IMR-90 (cell line): ENCODE measurements at regions not wholly inside any gene's neighbourhood (a gene's known extent, or its start where the extent isn't known, plus 50 kb on each side); places are given as distances from the start of the nearest gene placed in this dataset.

ENCODE experiments used
- ATAC-seq: fragments of 200-7000 bp; cut with Tn5 transposase; 2 replicates; pipeline ENCODE4 v1.9.1; 2020; ENCODE audit warnings: low read depth, mild to moderate bottlenecking, moderate library complexity
- BruUV-seq: library from RNA; stranded (reverse); fragments of 400-500 nt; replicated peaks from 2 replicates; lab custom pipeline; 2021; lab: Mats Ljungman, UMichigan
- CTCF ChIA-PET: fragments of 300-600 bp; formaldehyde crosslinking; extraction: SDS; loops from one replicate; lab custom pipeline; 2021; ENCODE audit warnings: antibody characterized with exemption; lab: Yijun Ruan, JAX
- POLR2A ChIA-PET: fragments of 300-600 bp; sonication (Branson Sonifier 250); formaldehyde crosslinking; loops from one replicate; lab custom pipeline; 2022; ENCODE audit warnings: antibody characterized with exemption; ENCODE audit not compliant: unreplicated experiment; lab: Charles Lee
- DNase-seq: peaks from one replicate; pipeline ENCODE4 v3.0.0; 2013
- H2AFZ ChIP-seq: replicated peaks from 2 replicates; pipeline ENCODE3; 2013; ENCODE audit warnings: low read length, mild to moderate bottlenecking; ENCODE audit not compliant: poor library complexity
- H2AK5ac ChIP-seq: 2 replicates; pipeline ENCODE4 v1.6.1; 2013; ENCODE audit warnings: low read depth, low read length, inconsistent platforms
- H2AK9ac ChIP-seq: replicated peaks from 2 replicates; pipeline ENCODE3; 2013; ENCODE audit warnings: mild to moderate bottlenecking, low read depth, low read length, moderate library complexity; ENCODE audit not compliant: poor library complexity
- H2BK120ac ChIP-seq: 2 replicates; pipeline ENCODE4 v1.6.1; 2013; ENCODE audit warnings: low read depth, low read length, inconsistent platforms
- H2BK15ac ChIP-seq: 3 replicates; pipeline ENCODE4 v1.6.1; 2013; ENCODE audit warnings: low read depth, low read length, inconsistent platforms
- H2BK20ac ChIP-seq: 2 replicates; pipeline ENCODE4 v1.6.1; 2013; ENCODE audit warnings: low read depth, mild to moderate bottlenecking, inconsistent platforms, low read length, moderate library complexity
- H2BK5ac ChIP-seq: 2 replicates; pipeline ENCODE4 v1.6.1; 2013; ENCODE audit warnings: mild to moderate bottlenecking, low read depth, low read length, inconsistent platforms; ENCODE audit not compliant: poor library complexity, severe bottlenecking
- H3K14ac ChIP-seq: replicated peaks from 2 replicates; pipeline ENCODE4 v1.6.1; 2013; ENCODE audit warnings: low read depth, low read length, inconsistent platforms
- H3K18ac ChIP-seq: 2 replicates; pipeline ENCODE4 v1.6.1; 2013; ENCODE audit warnings: low read depth, low read length, control low read depth
- H3K23ac ChIP-seq: 2 replicates; pipeline ENCODE4 v1.6.1; 2013; ENCODE audit warnings: low read depth, low read length, inconsistent platforms
- H3K27ac ChIP-seq: 2 replicates; pipeline ENCODE4 v1.5.1; 2013; ENCODE audit warnings: mild to moderate bottlenecking, control low read depth, low read length; ENCODE audit not compliant: insufficient read depth
- H3K27me3 ChIP-seq: 2 replicates; pipeline ENCODE4 v1.6.1; 2013; ENCODE audit warnings: low read length; ENCODE audit not compliant: control insufficient read depth, insufficient read depth
- H3K36me3 ChIP-seq: 2 replicates; pipeline ENCODE4 v1.6.1; 2013; ENCODE audit warnings: low read length, mixed read lengths; ENCODE audit not compliant: control insufficient read depth, insufficient read depth
- H3K4ac ChIP-seq: 2 replicates; pipeline ENCODE4 v1.6.1; 2013; ENCODE audit warnings: low read depth, low read length, inconsistent platforms
- H3K4me1 ChIP-seq: 2 replicates; pipeline ENCODE4 v1.6.1; 2013; ENCODE audit warnings: low read length, mixed read lengths; ENCODE audit not compliant: control insufficient read depth, insufficient read depth
- H3K4me2 ChIP-seq: 2 replicates; pipeline ENCODE4 v1.6.1; 2013; ENCODE audit warnings: low read depth, mild to moderate bottlenecking, control low read depth, low read length, moderate library complexity
- H3K4me3 ChIP-seq: 2 replicates; pipeline ENCODE4 v1.5.1; 2013; ENCODE audit warnings: low read depth, mild to moderate bottlenecking, control low read depth, low read length, moderate library complexity; ENCODE audit not compliant: insufficient read depth
- H3K56ac ChIP-seq: 2 replicates; pipeline ENCODE4 v1.6.1; 2013; ENCODE audit warnings: low read length, inconsistent platforms; ENCODE audit not compliant: insufficient read depth; ENCODE audit errors: extremely low read depth
- H3K79me1 ChIP-seq, 2 experiments: 2 replicates each; pipeline ENCODE4 v1.6.1; 2013; ENCODE audit warnings: low read length in 2 of 2, inconsistent platforms in 1 of 2, low read depth in 1 of 2
- H3K9ac ChIP-seq: 2 replicates; pipeline ENCODE4 v1.6.1; 2013; ENCODE audit warnings: low read depth, low read length, control low read depth
- H3K9me1 ChIP-seq: 2 replicates; pipeline ENCODE4 v1.6.1; 2013; ENCODE audit warnings: low read length, inconsistent platforms; ENCODE audit not compliant: insufficient read depth
- H3K9me3 ChIP-seq: 2 replicates; pipeline ENCODE4 v1.6.1; 2013; ENCODE audit warnings: low read length; ENCODE audit not compliant: control insufficient read depth, insufficient read depth
- H4K20me1 ChIP-seq: 2 replicates; pipeline ENCODE4 v1.6.1; 2013; ENCODE audit warnings: low read length, inconsistent platforms; ENCODE audit not compliant: insufficient read depth
- H4K5ac ChIP-seq: 2 replicates; pipeline ENCODE4 v1.6.1; 2013; ENCODE audit warnings: mild to moderate bottlenecking, low read depth, low read length, control low read depth
- H4K8ac ChIP-seq, 2 experiments: 2 replicates each; pipeline ENCODE4 v1.6.1; 2013; ENCODE audit warnings: low read depth in 2 of 2, low read length in 2 of 2, control low read depth in 1 of 2, inconsistent platforms in 1 of 2
- H4K91ac ChIP-seq: 2 replicates; pipeline ENCODE4 v1.6.1; 2013; ENCODE audit warnings: low read depth, low read length, inconsistent platforms; ENCODE audit not compliant: insufficient read depth
- BHLHE40 ChIP-seq: fragments of 150-350 bp; IDR thresholded peaks from 2 replicates; pipeline ENCODE4 v1.6.1; 2016; ENCODE audit warnings: mild to moderate bottlenecking, low read depth, low read length
- CEBPB ChIP-seq: IDR thresholded peaks from 2 replicates; pipeline ENCODE4 v1.6.1; 2012; ENCODE audit warnings: low read depth, low read length, improper control_type of control experiment
- CHD1 ChIP-seq: IDR thresholded peaks from 2 replicates; pipeline ENCODE4 v1.6.1; 2012; ENCODE audit warnings: low read depth, low read length, improper control_type of control experiment
- CTCF ChIP-seq: conservative IDR thresholded peaks from 2 replicates; pipeline ENCODE4 v1.5.1; 2012; ENCODE audit warnings: mild to moderate bottlenecking, low read depth, low read length, improper control_type of control experiment
- ELK1 ChIP-seq: fragments of 150-350 bp; IDR thresholded peaks from 2 replicates; pipeline ENCODE4 v1.6.1; 2016; ENCODE audit warnings: low read depth, mild to moderate bottlenecking, low read length, moderate library complexity, borderline replicate concordance
- FOS ChIP-seq: fragments of 150-350 bp; IDR thresholded peaks from 2 replicates; pipeline ENCODE4 v1.6.1; 2016; ENCODE audit warnings: low read depth, low read length
- MAFK ChIP-seq: IDR thresholded peaks from 2 replicates; pipeline ENCODE4 v1.6.1; 2012; ENCODE audit warnings: low read depth, low read length, improper control_type of control experiment
- MAZ ChIP-seq: IDR thresholded peaks from 2 replicates; pipeline ENCODE4 v1.6.1; 2012; ENCODE audit warnings: low read depth, mild to moderate bottlenecking, low read length, improper control_type of control experiment, moderate library complexity, borderline replicate concordance
- MXI1 ChIP-seq: IDR thresholded peaks from 2 replicates; pipeline ENCODE4 v1.6.1; 2012; ENCODE audit warnings: low read depth, mild to moderate bottlenecking, low read length, moderate library complexity, borderline replicate concordance
- NFE2L2 ChIP-seq: fragments of 150-350 bp; IDR thresholded peaks from 2 replicates; pipeline ENCODE4 v1.6.1; 2016; ENCODE audit warnings: low read depth, mild to moderate bottlenecking, low read length
- POLR2A ChIP-seq: IDR thresholded peaks from 2 replicates; pipeline ENCODE4 v1.6.1; 2012; ENCODE audit warnings: mild to moderate bottlenecking, low read depth, low read length
- RAD21 ChIP-seq: IDR thresholded peaks from 2 replicates; pipeline ENCODE4 v1.6.1; 2012; ENCODE audit warnings: low read length, improper control_type of control experiment
- RCOR1 ChIP-seq: IDR thresholded peaks from 2 replicates; pipeline ENCODE4 v1.6.1; 2012; ENCODE audit warnings: mild to moderate bottlenecking, low read length, improper control_type of control experiment; ENCODE audit not compliant: insufficient replicate concordance
- RFX5 ChIP-seq: IDR thresholded peaks from 2 replicates; pipeline ENCODE4 v1.8.0; 2012; ENCODE audit warnings: low read depth, mild to moderate bottlenecking, low read length, moderate library complexity
- SMC3 ChIP-seq: fragments of 150-350 bp; IDR thresholded peaks from 2 replicates; pipeline ENCODE4 v1.6.1; 2016; ENCODE audit warnings: low read depth, mild to moderate bottlenecking, antibody characterized with exemption, low read length, moderate library complexity
- USF2 ChIP-seq: fragments of 150-350 bp; IDR thresholded peaks from 2 replicates; pipeline ENCODE4 v1.6.1; 2017; ENCODE audit warnings: mild to moderate bottlenecking, antibody characterized with exemption, low read length, low read depth
- WGBS, 2 experiments: methylation state at CpG; one replicate each; pipeline versions ENCODE4 v1.1.5 to v1.1.7; 2013; ENCODE audit warnings: missing lambda C conversion rate in 2 of 2; ENCODE audit not compliant: insufficient read length in 1 of 2; ENCODE audit errors: extremely low coverage in 2 of 2; 5-methylcytosine and 5-hydroxymethylcytosine counted together
- dilution Hi-C: fragments of 300-500 bp; cut with HindIII; formaldehyde crosslinking; loops from one replicate; pipeline ENCODE4 v1.14.3; 2018; ENCODE audit warnings: low sequenced_read_pairs; ENCODE audit not compliant: unreplicated experiment
- in situ Hi-C: fragments of 300-500 bp; cut with MboI; formaldehyde crosslinking; loops from 3 replicates; pipeline ENCODE4 v1.14.3; 2019; ENCODE audit warnings: low sequenced_read_pairs, inconsistent platforms, mixed read lengths
- intact Hi-C: fragments of 100-400 bp; cut with micrococcal nuclease; formaldehyde crosslinking; loops from 2 replicates; pipeline ENCODE4 v1.10.0; 2022

- ChIA-PET CTCF (interaction anchor here (0.6 kb wide), 1 partner anchor 10 kb away, joined by 3 read pairs; no protein-coding TSS in a partner anchor), POLR2A (no interaction called here)
- no peaks in the 10 kb centered on the region for H3K27me3 ChIP-seq
- no CpG with 5 or more reads among the region's 2 CpGs for WGBS, 2 experiments
- H3K27ac ChIP-seq, result no peak overlapping the region
- no peak overlapping the region for H2AK5ac ChIP-seq
- ATAC-seq (no peak), DNase-seq (no peak)
- no peak overlapping the region for H4K91ac ChIP-seq
- no peaks in the 10 kb centered on the region for H3K4me1 ChIP-seq
- H3K9ac ChIP-seq, result no peak overlapping the region
- dilution Hi-C loops, result no loop called here
- no peak overlapping the region for H2AK9ac ChIP-seq
- no peaks in the 10 kb centered on the region for H4K20me1 ChIP-seq
- H3K56ac ChIP-seq, result no peak overlapping the region
- in situ Hi-C loops, result no loop called here
- TF ChIP-seq MAFK (no peak), NFE2L2 (no peak), SMC3 (no peak), ELK1 (no peak), USF2 (no peak), MXI1 (no peak), RAD21 (no peak), CTCF (no peak), RFX5 (no peak), CHD1 (no peak), MAZ (no peak), RCOR1 (no peak), CEBPB (no peak), FOS (no peak), BHLHE40 (no peak), POLR2A (no peak)
- H2BK20ac ChIP-seq, result no peak overlapping the region
- H2BK120ac ChIP-seq, result no peak overlapping the region
- no peaks in the 10 kb centered on the region for H3K9me1 ChIP-seq
- H3K4me3 ChIP-seq, result no peak overlapping the region
- H3K4me2 ChIP-seq, result no peak overlapping the region
- H3K23ac ChIP-seq, result no peak overlapping the region
- no peak overlapping the region for H4K5ac ChIP-seq
- no TSS peak for BruUV-seq
- peaks cover 3% of the 10 kb centered on the region; the same call in 1 of the 2 replicates for H3K9me3 ChIP-seq
- no peak overlapping the region for H3K14ac ChIP-seq
- no peaks in the 10 kb centered on the region for H3K79me1 ChIP-seq
- intact Hi-C loops, result no loop called here
- H2BK5ac ChIP-seq, result no peak overlapping the region
- no peak overlapping the region for H2BK15ac ChIP-seq
- no peak overlapping the region for H4K8ac ChIP-seq
- no peak overlapping the region for H2AFZ ChIP-seq
- no peaks in the 10 kb centered on the region for H3K36me3 ChIP-seq
- H3K4ac ChIP-seq, result no peak overlapping the region
- no peak overlapping the region for H3K18ac ChIP-seq
These were observed 279.1 kb upstream of the CDH12 start for GRCh38 chr5:23132231-23132630.
